NCI-H460 (cell line): ENCODE measurements at regions not wholly inside any gene's neighbourhood (a gene's known extent, or its start where the extent isn't known, plus 50 kb on each side); places are given as distances from the start of the nearest gene placed in this dataset.

Source experiments
- DNase-seq: peaks from one replicate; pipeline ENCODE4 v3.0.0-alpha.2; 2016; ENCODE audit warnings: low read depth; ENCODE audit errors: extremely low read depth

DNA sequence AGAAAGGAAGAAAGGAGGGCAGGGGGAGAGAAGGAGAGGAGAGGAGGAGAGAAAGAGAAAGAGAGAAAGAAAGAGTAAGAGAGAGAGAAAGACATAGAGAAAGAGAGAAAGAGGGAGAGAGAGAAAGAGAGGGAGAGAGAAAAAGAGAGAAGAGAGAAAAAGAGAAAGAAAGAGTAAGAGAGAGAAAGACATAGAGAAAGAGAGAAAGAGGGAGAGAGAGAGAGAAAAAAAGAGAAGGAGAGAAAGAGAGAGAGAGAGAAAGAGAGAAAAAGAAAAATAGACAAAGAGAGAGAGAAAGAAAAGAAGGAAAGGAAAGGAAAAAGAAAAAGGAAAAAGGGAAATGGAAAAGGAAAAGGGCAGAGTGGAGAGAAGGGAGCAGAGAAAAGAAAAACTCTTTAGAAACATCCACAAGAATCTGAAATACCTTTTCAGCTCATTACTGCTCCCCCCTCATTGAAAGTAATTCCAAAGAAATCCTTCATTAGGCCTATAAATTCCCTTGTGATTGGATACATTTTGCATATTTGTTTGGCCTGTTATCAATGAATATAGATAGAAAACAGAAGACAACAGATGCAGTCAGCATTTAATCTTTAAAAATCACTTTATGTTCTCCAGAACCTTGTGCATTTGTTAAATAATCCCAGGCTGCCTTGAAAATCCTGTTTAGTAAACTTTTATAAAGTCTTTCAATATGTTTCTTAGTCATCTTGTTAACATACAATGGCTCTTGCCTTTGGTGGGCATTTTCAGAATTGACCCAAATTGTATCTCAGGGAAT lies 411.5 kb downstream of the NFIB start:
- no peak for DNase-seq

DNA sequence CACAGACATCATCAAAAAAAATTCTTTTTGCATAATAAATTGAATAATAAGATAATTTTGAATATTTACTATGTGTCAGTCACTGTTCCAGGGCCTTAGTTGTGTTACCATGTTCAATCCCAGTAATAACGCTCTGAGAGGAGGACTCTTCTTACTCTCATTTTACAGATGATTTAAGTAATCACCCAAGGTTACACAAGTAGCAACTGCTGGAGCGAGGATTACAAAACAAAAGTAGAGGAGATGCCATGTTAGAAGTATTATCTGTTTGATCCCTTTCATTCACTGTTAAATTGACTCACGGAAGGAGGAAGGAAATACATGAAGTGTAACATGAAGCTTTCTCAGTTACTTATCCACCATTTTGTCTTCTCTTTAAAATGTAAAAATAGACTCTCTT lies 412.8 kb downstream of the NFIB start:
- no peak for DNase-seq

DNA sequence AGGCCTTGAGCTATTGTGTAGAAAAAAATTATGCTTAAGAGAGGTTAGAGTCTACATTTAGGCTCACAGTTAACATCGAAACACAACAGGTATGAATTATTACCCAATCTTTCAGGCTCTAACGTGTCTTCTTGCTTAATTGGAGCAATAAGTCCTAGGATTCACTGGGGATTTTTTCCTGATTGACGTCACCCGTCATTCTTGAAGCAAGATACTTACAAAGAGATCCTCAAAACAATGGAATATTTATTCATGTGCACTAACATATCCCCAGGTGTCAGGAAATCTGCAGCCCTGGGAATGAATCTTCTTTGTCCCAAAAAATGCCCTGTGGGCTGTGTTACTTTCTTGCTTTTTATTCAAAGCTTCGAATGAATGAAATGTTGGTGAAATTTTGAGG lies 413.5 kb downstream of the NFIB start:
- no peak for DNase-seq

DNA sequence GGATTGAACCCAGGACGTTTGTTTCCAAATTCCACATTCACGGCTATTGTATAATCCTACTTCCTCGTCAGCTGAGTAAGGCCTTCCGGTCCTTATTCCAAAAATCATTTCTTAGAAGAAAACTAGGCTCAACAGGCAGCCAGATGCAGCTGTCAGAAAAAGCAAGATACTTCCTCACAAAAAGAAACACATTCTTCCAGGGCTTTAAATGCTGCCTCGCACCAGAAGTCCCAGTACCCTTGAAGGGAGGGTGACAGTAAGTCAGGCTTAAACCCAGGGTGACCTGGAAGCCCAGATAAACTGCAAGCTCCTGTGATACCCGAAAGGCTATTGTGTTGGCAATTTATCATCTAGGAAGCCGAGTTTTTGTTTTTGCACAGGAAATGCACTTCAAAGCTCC lies 414.0 kb downstream of the NFIB start:
- no peak for DNase-seq

DNA sequence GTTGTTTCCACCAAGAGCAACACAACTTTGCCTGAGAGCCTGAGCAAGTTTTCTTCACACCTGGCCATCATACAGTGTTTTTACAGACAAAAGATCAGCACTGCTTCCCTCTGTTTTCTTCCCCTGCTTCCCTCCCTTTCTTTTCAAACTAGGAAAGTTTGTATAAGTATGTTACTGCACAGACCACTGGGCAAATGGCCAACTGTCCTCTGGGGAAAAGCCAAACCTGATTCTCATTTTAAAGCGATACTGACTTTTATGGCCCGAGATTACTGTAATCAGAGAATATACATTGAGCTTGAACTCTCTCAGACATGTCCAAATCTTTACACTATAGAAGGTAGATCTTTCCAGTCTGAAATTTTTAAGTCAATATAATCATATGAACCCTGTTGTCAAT lies 415.0 kb downstream of the NFIB start:
- no peak for DNase-seq

DNA sequence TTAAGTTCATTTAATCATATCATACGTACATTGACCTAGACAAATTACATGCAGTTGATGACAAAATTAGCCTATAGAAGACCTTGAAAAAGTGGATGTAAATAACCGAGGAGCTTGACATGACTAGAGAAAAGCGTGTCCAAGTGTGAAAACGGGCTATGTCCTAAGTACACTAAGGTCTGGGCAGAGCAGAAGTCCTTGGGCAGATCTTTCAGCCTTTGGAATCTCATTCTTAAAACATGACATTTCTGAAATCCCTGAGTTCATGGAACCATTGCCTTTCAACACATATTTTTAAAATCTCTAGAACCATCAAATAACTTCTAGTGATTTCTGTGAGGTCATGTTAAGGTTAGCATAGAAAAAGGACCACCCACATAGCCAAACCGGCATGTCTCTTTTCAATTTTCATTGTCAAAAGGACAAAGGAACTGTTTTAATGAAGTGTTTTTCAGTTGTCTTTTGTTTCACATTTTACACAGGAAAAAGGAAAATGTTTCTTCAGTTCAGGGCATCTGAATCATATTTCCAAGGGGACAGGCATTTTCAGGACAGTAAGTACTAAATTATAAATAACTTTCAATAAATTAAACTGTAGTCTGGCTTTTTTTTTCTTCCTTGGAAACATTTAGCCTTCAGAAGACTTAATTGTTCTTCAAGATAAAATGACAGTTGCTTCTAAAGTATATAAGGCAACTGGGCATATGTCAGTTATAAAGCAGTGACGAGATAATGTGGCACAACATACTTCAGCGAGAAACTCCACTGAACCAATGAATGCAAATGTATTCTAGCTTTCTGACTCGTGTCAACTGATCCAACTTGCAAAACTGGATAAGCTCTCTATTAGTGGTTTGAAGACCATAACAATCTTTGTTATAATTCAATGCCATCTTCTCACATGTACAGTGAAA lies 416.8 kb downstream of the NFIB start:
- DNase-seq: no peak

DNA sequence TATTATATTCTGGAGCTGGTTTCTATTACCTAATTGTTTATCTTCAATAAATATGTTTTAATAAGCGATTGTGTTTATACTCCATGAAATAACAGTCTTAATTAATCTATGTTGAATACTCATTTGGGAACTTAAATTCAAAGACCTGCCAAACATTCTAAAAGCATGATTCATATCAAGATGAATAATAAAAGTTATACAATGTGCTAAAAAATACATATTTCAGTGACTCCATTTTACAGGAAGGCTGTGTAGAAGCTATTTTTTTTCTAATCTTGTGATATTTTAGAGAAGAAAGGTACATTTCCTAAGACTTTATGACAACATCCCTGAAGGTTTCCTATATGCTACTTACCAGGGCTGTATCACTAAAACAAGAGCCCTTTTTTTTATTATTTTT lies 417.9 kb downstream of the NFIB start:
- DNase-seq: no peak

DNA sequence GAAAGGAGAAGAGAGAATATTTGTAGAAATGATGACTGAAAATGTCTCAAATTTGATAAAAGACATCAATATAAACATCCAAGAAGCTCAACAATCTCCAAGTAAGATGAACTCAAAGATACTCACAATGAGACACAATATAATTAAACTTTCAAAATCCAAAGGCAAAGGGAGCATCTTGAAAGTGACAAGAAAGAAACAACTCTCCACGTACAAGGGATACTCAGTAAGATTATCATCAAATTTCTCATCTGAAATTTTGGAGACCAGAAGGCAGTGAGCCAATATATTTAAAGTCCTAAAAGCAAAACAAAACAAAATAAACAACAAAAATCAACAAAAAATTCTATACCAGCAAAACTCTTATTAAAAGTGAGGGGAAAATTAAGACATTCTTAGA lies 428.7 kb downstream of the NFIB start:
- DNase-seq: no peak

DNA sequence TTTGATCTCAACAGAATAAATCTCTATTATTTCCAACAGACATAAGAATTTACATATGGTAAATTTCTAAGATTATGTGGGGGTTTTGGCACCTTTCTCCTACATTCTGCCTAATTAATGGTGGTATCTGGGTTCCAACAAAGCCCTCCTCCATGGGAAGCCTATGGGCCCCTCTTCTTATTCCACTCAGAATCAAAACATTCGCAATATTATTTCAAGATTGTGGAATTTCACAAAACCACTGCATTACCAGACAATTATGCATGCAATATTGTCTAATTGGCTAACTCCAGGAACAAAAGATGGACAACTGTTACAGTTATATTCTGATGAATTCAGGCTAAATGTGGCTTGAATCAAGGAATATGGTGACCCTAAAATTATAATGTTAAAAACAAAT lies 434.0 kb downstream of the NFIB start:
- DNase-seq: no peak

DNA sequence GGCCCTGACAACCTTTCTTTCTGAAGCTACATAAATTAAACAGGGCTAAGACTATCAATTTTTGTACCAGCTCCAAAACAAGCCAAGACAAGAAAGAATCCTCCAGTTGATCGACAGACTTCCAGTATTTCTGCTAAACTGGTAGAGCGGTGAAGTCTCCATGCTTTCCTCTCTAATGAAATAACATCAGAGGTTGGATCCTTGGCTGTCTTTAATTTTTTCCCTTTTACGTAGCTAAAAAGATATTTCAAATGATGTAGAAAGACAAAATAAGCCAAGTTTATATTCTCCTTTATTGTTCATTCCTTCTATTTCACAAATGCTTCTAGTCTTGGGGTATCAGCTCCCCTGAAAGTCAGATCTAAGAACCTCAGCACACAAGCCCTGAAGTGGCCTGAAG lies 434.9 kb downstream of the NFIB start:
- no peak for DNase-seq

DNA sequence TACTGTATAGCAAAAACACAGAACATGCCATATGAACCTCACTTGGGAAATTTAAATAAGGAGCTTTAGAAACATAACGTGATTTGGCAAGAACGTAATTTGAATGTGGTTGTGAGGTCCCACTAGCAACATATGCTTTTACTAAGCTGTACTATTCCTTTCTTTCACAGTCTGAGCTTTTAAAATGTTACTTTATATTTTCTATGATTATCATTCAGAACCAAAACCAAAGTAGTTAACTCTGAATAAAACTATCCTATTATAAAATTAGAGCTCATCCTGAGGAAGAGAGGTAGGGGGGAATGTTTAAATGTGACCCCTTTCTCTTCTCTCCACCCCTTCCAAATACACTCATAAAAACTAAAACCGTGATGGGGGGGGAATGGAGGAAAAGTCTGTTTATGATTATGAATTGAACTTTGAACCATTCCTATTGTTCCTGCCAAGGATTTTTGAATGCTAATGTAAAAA lies 435.7 kb downstream of the NFIB start:
- DNase-seq: no peak

DNA sequence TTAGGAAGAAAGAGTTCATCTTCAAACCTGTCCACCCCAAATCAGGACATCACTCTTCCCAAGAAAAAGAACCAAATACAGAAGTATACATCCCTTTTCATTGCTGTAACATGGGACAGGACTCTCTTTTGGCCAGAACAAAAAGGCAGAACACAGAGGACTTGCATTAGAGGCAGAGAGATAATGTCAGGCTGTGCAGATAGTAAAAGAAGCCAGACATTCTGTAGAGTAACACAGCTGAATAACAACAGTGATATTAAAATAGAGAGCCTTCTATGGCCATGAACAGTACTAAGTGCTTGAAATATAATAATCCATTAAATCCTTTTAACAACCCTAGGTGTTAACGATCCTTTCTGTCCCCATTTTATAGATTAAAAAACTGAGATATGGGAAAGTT lies 437.2 kb downstream of the NFIB start:
- DNase-seq: no peak

DNA sequence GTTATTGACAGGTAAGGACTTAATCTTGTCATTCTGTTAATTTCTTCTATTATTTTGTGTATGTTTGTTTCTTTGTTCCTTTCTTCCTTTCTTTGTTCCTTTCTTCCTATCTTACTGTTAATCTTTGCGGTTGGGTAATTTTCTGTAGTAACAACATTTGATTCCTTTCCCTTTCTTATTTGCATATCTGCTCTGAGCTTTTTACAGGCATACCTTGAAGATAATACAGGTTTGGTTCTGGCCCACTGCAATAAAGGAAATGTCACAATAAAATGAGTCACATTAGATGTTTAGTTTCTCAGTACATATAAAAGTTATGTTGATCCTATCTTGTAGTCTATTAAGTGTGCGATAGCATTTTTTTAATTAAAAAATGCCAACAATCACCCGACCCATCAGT lies 440.7 kb downstream of the NFIB start:
- DNase-seq: no peak

DNA sequence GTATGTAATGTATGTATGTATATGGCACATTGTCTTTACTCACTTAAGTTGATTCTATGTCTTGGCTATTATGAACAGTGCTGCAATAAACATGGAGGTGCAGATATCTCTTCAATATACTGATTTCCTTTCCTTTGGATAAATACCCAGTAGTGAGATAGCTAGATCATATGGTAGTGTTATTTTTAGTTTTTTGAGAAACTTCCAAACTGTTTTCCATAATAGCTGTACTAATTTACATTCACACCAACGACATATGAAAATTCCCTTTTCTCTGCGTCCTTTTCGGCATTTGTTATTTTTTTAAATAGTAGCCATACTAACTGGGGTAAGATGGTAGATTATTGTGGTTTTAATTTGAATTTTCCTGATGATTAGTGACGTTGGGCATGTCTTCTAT lies 445.6 kb downstream of the NFIB start:
- DNase-seq: no peak

DNA sequence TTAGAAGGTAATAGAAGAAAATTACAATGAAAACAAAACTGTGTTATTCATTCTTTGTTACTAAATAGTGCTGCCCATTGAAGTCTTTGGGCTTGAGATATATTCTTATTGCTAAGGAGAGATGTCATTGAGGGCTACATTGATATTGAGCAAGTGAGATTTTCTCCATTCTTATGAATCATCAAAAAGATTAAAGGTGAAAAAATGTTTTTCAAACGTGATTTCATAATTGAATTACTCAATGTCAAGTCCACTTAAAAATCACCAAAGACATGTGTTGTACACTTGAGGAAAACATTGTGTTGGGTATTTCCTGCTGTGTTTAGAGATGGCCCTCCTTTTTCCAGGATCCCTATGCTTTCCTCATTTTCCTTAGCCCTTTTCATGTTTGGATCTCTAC lies 448.1 kb downstream of the NFIB start:
- no peak for DNase-seq

DNA sequence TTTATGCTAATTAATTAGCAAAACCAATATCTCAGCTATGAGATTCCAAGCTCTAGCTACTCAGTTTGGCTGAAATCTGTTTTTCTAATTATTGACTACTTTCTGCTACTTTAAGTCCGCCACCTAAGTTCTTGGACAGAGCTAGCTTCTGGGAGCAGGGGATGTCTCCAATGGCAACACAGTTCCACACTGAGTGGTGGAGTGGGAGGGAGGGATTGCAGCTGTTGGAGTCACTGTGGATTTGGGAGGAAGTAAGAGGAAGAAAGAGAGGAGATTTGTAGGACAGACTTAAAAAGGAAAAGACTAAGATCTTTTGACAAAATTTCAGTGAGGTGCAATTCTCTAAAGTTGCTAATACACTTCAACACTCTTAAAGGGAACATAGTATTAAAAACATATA lies 450.8 kb downstream of the NFIB start:
- no peak for DNase-seq

DNA sequence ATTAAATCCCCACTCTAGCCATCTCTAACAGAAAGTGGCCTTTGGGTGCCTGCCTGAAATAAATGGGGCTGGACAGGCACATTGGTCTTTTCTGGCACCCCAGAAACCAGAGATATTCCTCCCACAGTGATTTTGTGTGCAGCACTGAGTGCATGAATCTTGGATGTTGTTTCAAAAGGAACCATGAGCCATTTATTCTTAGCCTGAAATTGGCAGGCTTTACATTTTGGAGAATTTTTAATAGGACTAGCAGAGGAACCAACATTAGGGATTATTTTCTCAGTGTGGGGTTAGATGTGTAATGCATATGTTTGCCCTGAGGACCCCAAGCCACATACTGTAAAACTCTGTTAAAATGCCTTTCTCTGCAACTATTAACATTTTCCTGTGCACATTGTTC lies 451.3 kb downstream of the NFIB start:
- no peak for DNase-seq

DNA sequence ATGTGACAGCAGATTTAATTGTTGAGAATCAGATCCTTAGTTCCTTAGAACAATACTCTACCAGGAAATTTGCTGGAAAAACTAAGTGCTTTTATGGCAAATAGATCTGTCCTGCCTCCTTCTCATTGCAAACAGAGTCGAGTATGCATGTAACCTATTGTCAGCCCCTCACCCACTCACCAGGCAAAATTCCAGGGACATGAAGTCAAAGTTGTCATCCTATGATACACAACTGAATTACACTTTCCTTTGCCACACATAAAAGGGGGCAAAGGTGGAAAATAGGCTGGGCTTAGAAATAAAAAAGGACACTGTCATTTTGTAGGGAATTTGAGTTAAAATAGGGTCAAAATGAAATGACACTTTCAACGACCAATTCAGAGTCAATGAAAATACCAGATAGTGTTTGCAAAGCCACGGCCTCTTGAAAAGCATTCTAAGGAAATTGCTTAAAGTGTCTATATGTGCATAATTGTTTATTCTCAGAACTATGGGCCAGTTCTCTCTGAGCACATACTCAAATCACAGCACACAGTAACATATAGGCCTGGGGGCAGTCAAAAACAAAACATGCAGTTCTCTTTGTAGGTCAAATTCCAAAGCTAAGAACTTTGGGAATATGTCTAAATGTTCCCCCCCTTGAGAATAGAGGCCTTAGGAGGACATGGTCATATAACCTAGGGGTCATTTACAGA lies 452.8 kb downstream of the NFIB start:
- no peak for DNase-seq

DNA sequence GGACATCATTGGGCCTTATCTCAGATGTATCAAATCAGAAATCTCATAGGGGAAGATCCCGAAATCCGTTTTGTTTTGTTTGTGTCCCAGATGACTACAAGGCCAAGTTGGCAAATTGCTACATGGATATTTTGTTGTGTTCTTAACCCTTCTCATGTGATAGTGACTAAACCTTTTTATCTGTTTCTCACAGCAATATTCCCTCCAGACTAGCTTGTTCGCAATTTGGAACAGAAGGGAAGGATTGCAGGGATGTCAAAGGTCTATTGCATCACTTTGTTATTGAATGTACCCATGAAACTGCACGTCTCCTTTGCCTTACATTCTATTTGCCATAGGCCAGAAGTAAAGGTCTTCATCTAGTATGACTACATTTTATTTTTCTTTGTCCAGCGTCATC lies 453.9 kb downstream of the NFIB start:
- DNase-seq: no peak

DNA sequence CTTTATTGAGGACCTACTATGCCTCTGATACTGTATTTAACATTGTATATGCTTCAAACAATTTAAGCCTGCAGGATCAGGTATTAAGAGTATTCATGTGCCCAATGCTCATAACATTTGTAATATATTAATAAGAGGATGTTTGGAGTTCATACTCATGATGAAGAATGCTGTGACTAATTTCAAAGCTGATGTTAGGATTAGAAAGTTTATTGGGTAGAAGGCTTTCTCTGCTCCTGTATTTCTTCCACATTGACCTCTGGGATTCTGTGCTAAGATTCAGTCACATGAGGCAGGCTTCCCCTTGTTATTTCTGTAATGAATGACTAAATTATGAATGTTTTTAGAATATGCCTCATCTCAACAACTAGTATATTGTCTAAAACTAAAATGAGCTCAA lies 456.4 kb downstream of the NFIB start:
- DNase-seq: no peak

DNA sequence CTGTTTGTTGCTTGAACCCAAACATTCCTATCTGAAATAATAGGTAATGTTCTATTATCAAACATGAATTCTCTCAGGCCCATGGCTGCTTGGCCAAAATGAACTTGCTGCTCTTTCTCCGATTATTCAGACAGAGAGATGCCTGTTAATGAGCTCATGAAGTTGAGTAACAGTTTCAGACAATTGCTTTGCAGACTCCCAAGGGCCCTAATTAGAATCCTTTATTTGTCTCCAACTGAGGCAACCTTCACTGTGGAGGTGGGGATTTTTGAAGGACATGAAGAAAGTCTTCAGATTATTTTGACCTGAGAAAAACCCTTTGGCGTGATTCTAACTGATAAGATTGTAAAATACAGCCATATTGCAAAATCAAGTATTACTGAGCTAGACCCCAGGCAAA lies 466.7 kb downstream of the NFIB start:
- DNase-seq: no peak
